K562 (cell line): ENCODE measurements at regions not wholly inside any gene's neighbourhood (a gene's known extent, or its start where the extent isn't known, plus 50 kb on each side); places are given as distances from the start of the nearest gene placed in this dataset.

ENCODE experiments used
- ATAC-seq: fragments of 200-7000 bp; cut with Tn5 transposase; 3 replicates; pipeline ENCODE4 v1.9.1; 2020; ENCODE audit warnings: moderate library complexity
- BruUV-seq: library from RNA; stranded (reverse); fragments of 400-500 nt; replicated peaks from 2 replicates; lab custom pipeline; 2021; lab: Mats Ljungman, UMichigan
- CTCF ChIA-PET: fragments of 300-600 bp; formaldehyde crosslinking; extraction: SDS; loops from one replicate; lab custom pipeline; 2021; ENCODE audit warnings: low intra/inter-chr PET ratio; lab: Yijun Ruan, JAX
- POLR2A ChIA-PET: fragments of 300-600, 350-650 bp; sonication (Branson Sonifier 250); formaldehyde crosslinking; extraction: SDS; loops from one replicate; lab custom pipeline; 2021; ENCODE audit warnings: antibody characterized with exemption, inconsistent platforms; lab: Yijun Ruan, JAX
- DNase-seq, 4 experiments: peaks; one replicate each; pipeline versions ENCODE4 v3.0.0 to v3.0.0-alpha.2; 2011 to 2018; ENCODE audit warnings: low spot score in 3 of 4, mixed read lengths in 3 of 4; ENCODE audit errors: extremely low read depth in 1 of 4
- FAIRE-seq: peaks from 2 replicates; lab custom pipeline; 2011; peaks lifted over from hg19 to GRCh38; lab: Jason Lieb, UNC
- H2AFZ ChIP-seq: 2 replicates; pipeline ENCODE4 v1.6.0; 2011; ENCODE audit warnings: low read depth, low read length, control low read depth, inconsistent platforms
- H3K27ac ChIP-seq: fragments of 200-600 bp; 3 replicates; pipeline ENCODE4 v1.8.0; 2011; ENCODE audit warnings: low read depth, mild to moderate bottlenecking, control low read depth, inconsistent platforms, low read length, moderate library complexity, mixed read lengths; ENCODE audit errors: extremely low read depth
- H3K27me3 ChIP-seq, 2 experiments: fragments of 300-600 bp in 1 of 2; 2 replicates in 1 of 2; 3 replicates in 1 of 2; pipeline versions ENCODE4 v1.6.0 to v1.8.0; 2011; ENCODE audit warnings: inconsistent platforms in 2 of 2, low read length in 2 of 2, mild to moderate bottlenecking in 1 of 2, mixed read lengths in 1 of 2, moderate library complexity in 1 of 2; ENCODE audit not compliant: control insufficient read depth in 2 of 2, insufficient read depth in 2 of 2
- H3K36me3 ChIP-seq: fragments of 300-600 bp; 3 replicates; pipeline ENCODE4 v1.8.0; 2011; ENCODE audit warnings: mild to moderate bottlenecking, low read length, inconsistent platforms; ENCODE audit not compliant: control insufficient read depth, insufficient read depth
- H3K4me1 ChIP-seq, 2 experiments: fragments of 200-600 bp in 1 of 2; replicated peaks in 1 of 2; 2 replicates in 1 of 2; 3 replicates in 1 of 2; pipeline versions ENCODE4 v1.5.1 to v1.8.0; 2011; ENCODE audit warnings: inconsistent platforms in 2 of 2, low read length in 2 of 2, mild to moderate bottlenecking in 1 of 2, mixed read lengths in 1 of 2, moderate library complexity in 1 of 2; ENCODE audit not compliant: control insufficient read depth in 2 of 2, insufficient read depth in 2 of 2
- H3K4me2 ChIP-seq: 2 replicates; pipeline ENCODE4 v1.6.1; 2011; ENCODE audit warnings: low read length, control low read depth, inconsistent platforms, mixed read lengths; ENCODE audit not compliant: insufficient read depth
- H3K4me3 ChIP-seq: fragments of 200-600 bp; sonication (generic), shearing (Covaris generic); 2 replicates; pipeline ENCODE4 v1.5.1; 2016; ENCODE audit warnings: control low read depth, inconsistent platforms
- H3K79me2 ChIP-seq: fragments of 200-600 bp; 3 replicates; pipeline ENCODE4 v1.8.0; 2011; ENCODE audit warnings: low read length, inconsistent platforms; ENCODE audit not compliant: control insufficient read depth, insufficient read depth
- H3K9ac ChIP-seq, 2 experiments: 2 replicates each; pipeline versions ENCODE4 v1.6.0 to v1.6.1; 2011; ENCODE audit warnings: low read depth in 2 of 2, low read length in 2 of 2, control low read depth in 1 of 2, inconsistent platforms in 1 of 2, mild to moderate bottlenecking in 1 of 2, mixed read lengths in 1 of 2; ENCODE audit not compliant: insufficient read depth in 1 of 2
- H3K9me1 ChIP-seq: one replicate; pipeline ENCODE4 v1.6.0; 2011; ENCODE audit warnings: inconsistent platforms, mild to moderate bottlenecking, low read length, moderate library complexity; ENCODE audit not compliant: control insufficient read depth, insufficient read depth
- H3K9me3 ChIP-seq: replicated peaks from 2 replicates; pipeline ENCODE4 v1.5.1; 2011; ENCODE audit warnings: low read depth, low read length, inconsistent platforms; ENCODE audit not compliant: control insufficient read depth, insufficient read depth
- H4K20me1 ChIP-seq: replicated peaks from 2 replicates; pipeline ENCODE4 v1.6.1; 2011; ENCODE audit warnings: low read length, inconsistent platforms, mixed read lengths; ENCODE audit not compliant: control insufficient read depth, insufficient read depth
- BRCA1 ChIP-seq, 2 experiments: fragments of 450-650 bp in 1 of 2; sonication (generic) in 1 of 2; formaldehyde crosslinking in 1 of 2; IDR thresholded peaks; 2 replicates each; pipeline versions ENCODE4 v1.5.0 to v1.6.1; 2017 to 2020; ENCODE audit warnings: mild to moderate bottlenecking in 1 of 2, missing genetic modification reagents in 1 of 2
- CBFA2T2 ChIP-seq: fragments of 450-650 bp; conservative IDR thresholded peaks from 2 replicates; pipeline ENCODE4 v1.6.1; 2017; ENCODE audit warnings: mild to moderate bottlenecking
- DACH1 ChIP-seq: fragments of 450-650 bp; IDR thresholded peaks from 2 replicates; pipeline ENCODE4 v1.6.1; 2018; ENCODE audit not compliant: partially characterized antibody
- E2F4 ChIP-seq: sonication (generic); formaldehyde crosslinking; IDR thresholded peaks from 2 replicates; pipeline ENCODE4 v1.8.0; 2022; ENCODE audit warnings: mild to moderate bottlenecking, low read depth, missing genetic modification reagents
- KDM5B ChIP-seq: fragments of 200-600 bp; sonication (generic); IDR thresholded peaks from 2 replicates; pipeline ENCODE4 v1.6.1; 2012; ENCODE audit warnings: low read depth, mild to moderate bottlenecking, moderate library complexity, low read length, control low read depth, inconsistent platforms; ENCODE audit not compliant: insufficient replicate concordance
- KLF13 ChIP-seq: fragments of 450-650 bp; IDR thresholded peaks from 2 replicates; pipeline ENCODE4 v1.6.1; 2016; ENCODE audit warnings: missing genetic modification characterization, low read depth, mild to moderate bottlenecking, missing compliant biosample characterization, moderate library complexity, borderline replicate concordance
- MECOM ChIP-seq: fragments of 250-450 bp; sonication (Bioruptor Pico); IDR thresholded peaks from 2 replicates; pipeline ENCODE4 v1.8.0; 2022; ENCODE audit warnings: inconsistent platforms
- NR2C2 ChIP-seq, 2 experiments: fragments of 200-800 bp in 1 of 2; sonication (Bioruptor generic) in 1 of 2; sonication (generic) in 1 of 2; formaldehyde crosslinking in 1 of 2; IDR thresholded peaks; 2 replicates each; pipeline versions ENCODE4 v1.6.1 to v1.8.0; 2016 to 2022; ENCODE audit warnings: mild to moderate bottlenecking in 1 of 2, missing compliant biosample characterization in 1 of 2, missing genetic modification characterization in 1 of 2, missing genetic modification reagents in 1 of 2
- NR4A1 ChIP-seq, 2 experiments: fragments of 250-450 bp in 1 of 2; fragments of 450-650 bp in 1 of 2; sonication (Bioruptor Pico) in 1 of 2; IDR thresholded peaks; 2 replicates each; pipeline versions ENCODE4 v1.4.0 to v1.6.1; 2016 to 2020; ENCODE audit warnings: mild to moderate bottlenecking in 2 of 2, missing compliant biosample characterization in 1 of 2, missing genetic modification characterization in 1 of 2, moderate library complexity in 1 of 2
- POLR2H ChIP-seq: IDR thresholded peaks from 2 replicates; pipeline ENCODE4 v1.6.1; 2016; ENCODE audit warnings: missing genetic modification characterization, low read depth, mild to moderate bottlenecking, control low read depth, missing compliant biosample characterization, moderate library complexity
- RCOR1 ChIP-seq, 2 experiments: IDR thresholded peaks; 2 replicates each; pipeline ENCODE4 v1.6.1; 2012; ENCODE audit warnings: low read depth in 2 of 2, low read length in 2 of 2, borderline replicate concordance in 1 of 2, improper control_type of control experiment in 1 of 2
- SNIP1 ChIP-seq: fragments of 450-650 bp; IDR thresholded peaks from 2 replicates; pipeline ENCODE4 v1.7.1; 2017; ENCODE audit warnings: low read depth, mild to moderate bottlenecking
- TAF7 ChIP-seq: fragments of 450-650 bp; IDR thresholded peaks from 2 replicates; pipeline ENCODE4 v1.6.1; 2016; ENCODE audit warnings: missing genetic modification characterization, missing compliant biosample characterization
- THRAP3 ChIP-seq: fragments of 450-650 bp; IDR thresholded peaks from 2 replicates; pipeline ENCODE4 v1.6.1; 2016; ENCODE audit warnings: mild to moderate bottlenecking, inconsistent platforms, borderline replicate concordance
- THRB ChIP-seq: fragments of 450-650 bp; formaldehyde crosslinking; conservative IDR thresholded peaks from 2 replicates; pipeline ENCODE4 v1.4.0; 2022; ENCODE audit warnings: mild to moderate bottlenecking, missing genetic modification characterization
- ZBTB7A ChIP-seq: IDR thresholded peaks from 2 replicates; pipeline ENCODE4 v1.6.1; 2011; ENCODE audit warnings: low read depth, mild to moderate bottlenecking, low read length, moderate library complexity, borderline replicate concordance; ENCODE audit not compliant: control insufficient read depth
- ZFP30 ChIP-seq: fragments of 250-450 bp; sonication (Bioruptor Pico); IDR thresholded peaks from 2 replicates; pipeline ENCODE4 v1.8.0; 2022; ENCODE audit warnings: moderate library complexity, mild to moderate bottlenecking, inconsistent platforms, borderline replicate concordance
- ZNF175 ChIP-seq: fragments of 200-800 bp; sonication (Bioruptor generic); IDR thresholded peaks from 2 replicates; pipeline ENCODE4 v1.6.1; 2016; ENCODE audit warnings: low read depth, mild to moderate bottlenecking, missing genetic modification characterization, missing compliant biosample characterization
- ZNF431 ChIP-seq: sonication (generic); formaldehyde crosslinking; IDR thresholded peaks from 2 replicates; pipeline ENCODE4 v1.8.0; 2022; ENCODE audit warnings: mild to moderate bottlenecking, missing genetic modification reagents
- ZNF583 ChIP-seq: fragments of 250-450 bp; sonication (Bioruptor Pico); IDR thresholded peaks from 2 replicates; pipeline ENCODE4 v1.4.0; 2020
- WGBS: fragments of 100-300 bp; shearing (Covaris generic); methylation state at CpG from one replicate; pipeline ENCODE4 v1.1.6; 2016; ENCODE audit warnings: low coverage, mixed read lengths; ENCODE audit not compliant: insufficient coverage; ENCODE audit errors: missing lambda C conversion rate; 5-methylcytosine and 5-hydroxymethylcytosine counted together
- in situ Hi-C: fragments of 300-500 bp; cut with MboI; formaldehyde crosslinking; loops from 4 replicates; pipeline ENCODE4 v1.15.0; 2018; ENCODE audit warnings: inconsistent platforms, mixed read lengths
- intact Hi-C: fragments of 100-400 bp; cut with micrococcal nuclease; formaldehyde crosslinking; loops from 2 replicates; pipeline ENCODE4 v1.14.2; 2022

GRCh38 chr2:102992607-102993006 lies 230.8 kb downstream of the TMEM182 start (continued):
- TF ChIP-seq KLF13 (tag) (no peak), ZNF431 (no peak), CBFA2T2 (no peak), DACH1 (no peak), RCOR1 (IDR thresholded peaks at IDR 0.05; ENCODE audit: borderline replicate concordance in 1 of 2, low read depth in 2 of 2, low read length in 2 of 2) (no peak)

GRCh38 chr2:102999958-103000357 lies 238.1 kb downstream of the TMEM182 start:
- no peak for FAIRE-seq
- ChIA-PET POLR2A (no interaction called here), CTCF (no interaction called here)
- Histone ChIP-seq H3K9ac (no peak overlapping the region), H3K4me1 (no peaks in the 10 kb centered on the region), H3K9me1 (no peaks in the 10 kb centered on the region), H3K4me2 (no peak overlapping the region), H3K36me3 (no peaks in the 10 kb centered on the region), H4K20me1 (no peaks in the 10 kb centered on the region), H3K4me3 (no peak overlapping the region), H3K27me3 (no peaks in the 10 kb centered on the region), H2AFZ (no peak overlapping the region), H3K9me3 (no peaks in the 10 kb centered on the region), H3K27ac (no peak overlapping the region), H3K79me2 (no peaks in the 10 kb centered on the region)
- no peak for ATAC-seq
- 0% methylated on average over 5 of the region's 5 CpGs for WGBS
- BruUV-seq: no TSS peak
- in situ Hi-C loops: no loop called here
- no peak for DNase-seq
- intact Hi-C loops: no loop called here
- TF ChIP-seq THRB (CRISPR knock-in tag) (no peak), ZBTB7A (no peak), TAF7 (tag) (no peak), SNIP1 (no peak), NR2C2 (CRISPR knock-in tag; IDR thresholded peaks at IDR 0.05) (no peak), NR2C2 (tag; IDR thresholded peaks at IDR 0.05) (no peak), BRCA1 (IDR thresholded peaks at IDR 0.05) (no peak), BRCA1 (CRISPR knock-in tag; IDR thresholded peaks at IDR 0.05) (no peak), POLR2H (tag) (no peak), NR4A1 (CRISPR knock-in tag; IDR thresholded peaks at IDR 0.05) (no peak), NR4A1 (tag; IDR thresholded peaks at IDR 0.05) (no peak), ZNF175 (CRISPR knock-in tag) (no peak), KDM5B (no peak), MECOM (CRISPR knock-in tag) (no peak), ZFP30 (CRISPR knock-in tag) (no peak), E2F4 (CRISPR knock-in tag) (no peak), ZNF583 (CRISPR knock-in tag) (no peak), THRAP3 (no peak)
